HEK293T (cell line): ENCODE measurements at regions not wholly inside any gene's neighbourhood (a gene's known extent, or its start where the extent isn't known, plus 50 kb on each side); places are given as distances from the start of the nearest gene placed in this dataset.

Source experiments
- CTCF ChIA-PET: fragments of 350-600 bp; formaldehyde crosslinking; extraction: SDS; loops from one replicate; lab custom pipeline; 2021; ENCODE audit warnings: antibody characterized with exemption, inconsistent platforms; lab: Yijun Ruan, JAX
- POLR2A ChIA-PET: fragments of 350-600 bp; formaldehyde crosslinking; extraction: SDS; loops from one replicate; lab custom pipeline; 2020; ENCODE audit warnings: antibody characterized with exemption, inconsistent platforms; lab: Yijun Ruan, JAX
- DNase-seq: peaks from one replicate; pipeline ENCODE4 v3.0.0; 2012; ENCODE audit warnings: mixed read lengths; ENCODE audit errors: extremely low spot score
- ARNT ChIP-seq: fragments of 450-650 bp; IDR thresholded peaks from 2 replicates; pipeline ENCODE4 v1.6.1; 2017; ENCODE audit warnings: mild to moderate bottlenecking
- BHLHE40 ChIP-seq: fragments of 450-650 bp; IDR thresholded peaks from 2 replicates; pipeline ENCODE4 v1.6.1; 2016; ENCODE audit warnings: mild to moderate bottlenecking, moderate library complexity, borderline replicate concordance
- CTBP1 ChIP-seq: fragments of 450-650 bp; IDR thresholded peaks from 2 replicates; pipeline ENCODE4 v1.6.1; 2016; ENCODE audit warnings: borderline replicate concordance
- ELF4 ChIP-seq: fragments of 450-650 bp; IDR thresholded peaks from 2 replicates; pipeline ENCODE4 v1.6.1; 2017; ENCODE audit warnings: antibody characterized with exemption
- FOXA1 ChIP-seq: fragments of 450-650 bp; IDR thresholded peaks from 2 replicates; pipeline ENCODE4 v1.6.1; 2016; ENCODE audit warnings: mild to moderate bottlenecking
- FOXK2 ChIP-seq: fragments of 450-650 bp; IDR thresholded peaks from 2 replicates; pipeline ENCODE4 v1.6.1; 2016; ENCODE audit warnings: mild to moderate bottlenecking
- FOXM1 ChIP-seq: fragments of 450-650 bp; IDR thresholded peaks from 2 replicates; pipeline ENCODE4 v1.6.1; 2017; ENCODE audit warnings: mild to moderate bottlenecking, borderline replicate concordance
- HDGF ChIP-seq: fragments of 450-650 bp; IDR thresholded peaks from 2 replicates; pipeline ENCODE4 v1.6.1; 2017; ENCODE audit warnings: antibody characterized with exemption, borderline replicate concordance
- L3MBTL2 ChIP-seq: fragments of 450-650 bp; conservative IDR thresholded peaks from 2 replicates; pipeline ENCODE4 v1.6.1; 2016; ENCODE audit warnings: mild to moderate bottlenecking
- LEF1 ChIP-seq: fragments of 450-650 bp; IDR thresholded peaks from 2 replicates; pipeline ENCODE4 v1.6.1; 2017; ENCODE audit warnings: mild to moderate bottlenecking, borderline replicate concordance
- NFRKB ChIP-seq: fragments of 450-650 bp; IDR thresholded peaks from 2 replicates; pipeline ENCODE4 v1.6.1; 2016; ENCODE audit warnings: mild to moderate bottlenecking, moderate library complexity
- SP1 ChIP-seq: fragments of 450-650 bp; IDR thresholded peaks from 2 replicates; pipeline ENCODE4 v1.6.1; 2017
- SUZ12 ChIP-seq: fragments of 450-650 bp; IDR thresholded peaks from 2 replicates; pipeline ENCODE4 v1.6.1; 2016; ENCODE audit warnings: mild to moderate bottlenecking
- TARDBP ChIP-seq: fragments of 450-650 bp; IDR thresholded peaks from 2 replicates; pipeline ENCODE4 v1.6.1; 2016
- ZNF384 ChIP-seq: fragments of 450-650 bp; IDR thresholded peaks from 2 replicates; pipeline ENCODE4 v1.6.1; 2016
- TF ChIP-seq, protein P1 (sequence below): fragments of 450-650 bp; IDR thresholded peaks from 2 replicates; pipeline ENCODE4 v1.6.1; 2016

DNA sequence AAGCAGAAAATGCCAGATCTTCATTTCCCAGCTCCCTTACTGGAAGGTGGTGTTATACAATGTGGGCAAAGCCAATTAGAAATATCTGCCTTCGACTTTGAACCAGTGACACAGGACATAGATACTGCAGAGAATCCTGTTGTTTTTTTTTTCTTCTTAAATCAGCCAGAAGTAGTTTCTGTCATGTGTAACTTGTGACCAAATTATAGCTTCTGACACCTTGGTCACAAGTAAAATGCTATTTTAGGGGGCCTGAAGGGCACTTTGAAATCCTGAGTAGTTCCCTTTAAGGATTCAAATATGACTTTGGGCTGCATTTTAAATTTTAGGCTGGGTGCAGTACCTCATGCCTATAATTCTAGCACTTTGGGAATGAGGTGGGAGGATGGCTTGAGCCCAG, 89.0 kb upstream of the TLK1 start:
- POLR2A ChIA-PET: no interaction called here
- CTCF ChIA-PET: no interaction called here
- TF ChIP-seq, protein P1, sequence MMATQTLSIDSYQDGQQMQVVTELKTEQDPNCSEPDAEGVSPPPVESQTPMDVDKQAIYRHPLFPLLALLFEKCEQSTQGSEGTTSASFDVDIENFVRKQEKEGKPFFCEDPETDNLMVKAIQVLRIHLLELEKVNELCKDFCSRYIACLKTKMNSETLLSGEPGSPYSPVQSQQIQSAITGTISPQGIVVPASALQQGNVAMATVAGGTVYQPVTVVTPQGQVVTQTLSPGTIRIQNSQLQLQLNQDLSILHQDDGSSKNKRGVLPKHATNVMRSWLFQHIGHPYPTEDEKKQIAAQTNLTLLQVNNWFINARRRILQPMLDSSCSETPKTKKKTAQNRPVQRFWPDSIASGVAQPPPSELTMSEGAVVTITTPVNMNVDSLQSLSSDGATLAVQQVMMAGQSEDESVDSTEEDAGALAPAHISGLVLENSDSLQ: no peak
- TF ChIP-seq ZNF384 (no peak), LEF1 (no peak), HDGF (no peak)

DNA sequence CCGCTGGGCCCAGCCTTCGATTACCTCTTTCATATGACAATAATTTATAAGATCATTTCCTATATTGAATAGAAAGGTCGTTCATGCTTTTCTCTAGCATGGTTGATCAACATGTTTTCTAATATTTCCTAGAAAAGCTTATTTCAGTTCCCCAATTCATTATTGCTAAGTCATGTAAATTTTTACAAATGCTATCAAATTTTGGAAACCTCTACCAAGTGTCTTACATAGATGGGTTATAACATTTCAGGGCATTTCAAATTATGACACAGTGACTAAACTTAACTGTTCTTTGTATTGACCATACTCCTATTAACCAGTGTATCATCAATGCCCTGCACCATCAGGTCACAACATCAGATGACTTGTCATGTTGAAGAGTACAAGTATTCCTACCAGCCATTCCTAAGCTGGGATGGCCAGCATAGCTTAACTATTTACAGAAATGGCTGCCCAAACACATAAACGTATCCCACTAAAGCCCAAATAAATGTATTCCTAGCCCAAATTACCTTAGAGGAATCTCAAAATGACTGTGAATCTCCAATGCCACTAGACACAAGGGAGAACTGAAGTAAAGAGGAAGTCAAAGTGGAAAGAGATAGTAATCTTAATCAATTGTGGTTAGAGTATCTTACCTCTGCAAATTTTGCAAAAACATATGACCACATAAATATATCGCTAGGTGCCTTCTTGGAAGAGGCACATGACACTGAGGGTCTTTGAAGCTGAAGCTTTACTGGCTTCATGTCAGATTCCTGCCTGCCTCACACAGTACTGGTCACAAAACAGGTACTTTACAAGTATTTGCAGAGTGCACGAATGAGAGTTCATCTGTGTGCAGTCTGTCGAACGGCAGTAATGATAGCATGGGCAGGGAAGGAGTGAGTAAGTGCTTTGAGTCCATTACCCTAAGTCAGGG, 87.3 kb upstream of the TLK1 start:
- POLR2A ChIA-PET: no interaction called here
- no peak for DNase-seq
- CTCF ChIA-PET: no interaction called here
- no peak for TF ChIP-seq SP1
- TF ChIP-seq, protein P1: no peak

More for the DNA sequence above, 89.0 kb upstream of the TLK1 start:
- no peak for DNase-seq

DNA sequence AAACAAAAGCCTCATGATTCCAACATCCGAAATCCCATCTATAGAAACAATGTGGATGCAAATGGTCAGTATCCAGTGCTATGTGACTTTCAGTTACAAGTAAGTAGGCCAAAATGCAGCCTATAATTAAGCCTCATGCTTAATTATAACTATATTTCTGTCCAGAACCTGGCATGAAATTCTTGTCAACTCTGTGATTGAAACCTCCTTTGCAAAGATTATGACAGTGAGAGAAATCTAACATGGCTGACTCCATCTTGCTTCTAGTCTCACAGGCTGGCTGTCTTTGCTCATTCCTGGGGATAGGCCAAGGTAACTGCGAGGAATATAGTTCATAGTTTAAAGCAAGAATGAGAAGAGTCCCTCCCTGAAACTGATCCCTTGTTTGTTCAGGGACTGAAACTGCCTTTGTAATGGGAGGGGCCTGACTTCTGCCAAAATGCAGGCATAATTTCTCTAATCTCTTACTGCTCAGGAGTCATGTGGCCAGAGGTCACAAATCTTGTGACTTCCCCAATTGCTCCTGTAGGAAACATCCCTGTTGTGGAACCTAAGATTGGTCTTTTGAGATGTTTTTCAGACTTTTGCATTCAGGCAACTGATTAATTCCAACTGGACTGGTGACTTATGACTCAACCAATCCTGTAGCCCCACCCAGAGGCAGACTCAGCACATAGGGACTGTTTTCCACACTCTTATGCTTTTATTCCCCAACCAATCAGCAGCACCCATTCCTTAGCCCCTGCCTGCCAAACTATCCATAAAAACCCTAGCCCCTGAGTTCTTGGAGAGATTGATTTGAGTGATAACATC, 84.5 kb upstream of the TLK1 start:
- DNase-seq: no peak
- ChIA-PET POLR2A (no interaction called here), CTCF (interaction anchor here (0.6 kb wide), 1 partner anchor 958 kb away, joined by 3 read pairs; no protein-coding TSS in a partner anchor)

DNA sequence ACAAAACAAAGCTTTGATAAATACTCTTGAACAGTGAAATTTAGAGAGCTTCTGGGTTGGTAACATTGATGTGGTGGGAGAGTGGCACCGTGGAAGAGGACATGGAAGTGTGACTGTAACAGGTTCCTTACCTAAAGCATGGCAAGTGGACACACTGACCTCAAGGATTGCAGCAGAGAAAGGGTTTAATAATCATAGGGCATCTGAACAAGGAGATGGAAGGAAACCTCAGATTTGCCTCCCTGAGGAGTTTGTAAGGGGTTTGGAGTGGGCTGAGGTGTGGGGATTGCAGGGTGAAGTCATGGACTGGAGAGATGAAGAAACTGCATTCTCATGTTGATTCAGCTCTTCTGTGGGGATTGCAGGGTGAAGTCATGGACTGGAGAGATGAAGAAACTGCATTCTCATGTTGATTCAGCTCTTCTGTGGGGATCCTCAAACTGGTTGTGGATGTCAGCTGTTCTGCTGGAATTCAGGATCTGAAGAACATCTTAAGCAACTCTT, 83.8 kb upstream of the TLK1 start:
- TF ChIP-seq FOXK2: no peak
- no peak for TF ChIP-seq HDGF
- TF ChIP-seq ZNF384: no peak
- TF ChIP-seq NFRKB: no peak
- TF ChIP-seq, protein P1: no peak
- no peak for TF ChIP-seq FOXA1
- no peak for TF ChIP-seq BHLHE40
- TF ChIP-seq LEF1: no peak
- TF ChIP-seq FOXM1: no peak
- no peak for TF ChIP-seq SUZ12
- TF ChIP-seq ARNT: no peak
- TF ChIP-seq ELF4: no peak
- no peak for TF ChIP-seq SP1
- TF ChIP-seq L3MBTL2: no peak
- TF ChIP-seq CTBP1: no peak
- TF ChIP-seq TARDBP: no peak
- POLR2A ChIA-PET: no interaction called here
- CTCF ChIA-PET: no interaction called here
- DNase-seq: no peak

More for the DNA sequence above, 84.5 kb upstream of the TLK1 start:
- TF ChIP-seq ZNF384: no peak
- no peak for TF ChIP-seq BHLHE40
- TF ChIP-seq FOXA1: no peak
- TF ChIP-seq HDGF: no peak
- no peak for TF ChIP-seq ARNT
- TF ChIP-seq ELF4: no peak
- TF ChIP-seq SP1: no peak
- TF ChIP-seq FOXK2: no peak
- TF ChIP-seq NFRKB: no peak
- TF ChIP-seq L3MBTL2: no peak
- no peak for TF ChIP-seq FOXM1
- TF ChIP-seq SUZ12: no peak
- TF ChIP-seq, protein P1: no peak
- no peak for TF ChIP-seq TARDBP
- TF ChIP-seq CTBP1: no peak
- no peak for TF ChIP-seq LEF1

DNA sequence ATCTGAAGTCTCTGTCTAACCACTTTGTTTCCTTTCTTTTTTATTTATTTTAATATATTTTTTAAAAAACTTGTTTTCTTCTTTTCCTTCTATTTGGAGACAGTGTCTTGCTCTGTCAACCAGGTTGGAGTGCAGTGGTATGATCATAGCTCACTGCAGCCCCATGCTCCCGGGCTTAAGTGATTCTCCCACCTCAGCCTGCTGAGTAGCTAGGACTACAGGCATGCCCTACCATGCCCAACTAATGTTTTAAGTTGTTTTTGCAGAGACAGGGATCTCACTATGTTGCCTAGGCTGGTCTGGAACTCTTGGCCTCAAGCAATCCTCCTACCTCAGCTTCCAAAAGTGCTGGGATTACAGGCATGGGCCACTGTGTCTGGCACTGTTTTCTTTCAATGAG, 81.1 kb upstream of the TLK1 start:
- POLR2A ChIA-PET: interaction anchor here (0.6 kb wide), 1 partner anchor 95 kb away, joined by 4 read pairs; no protein-coding TSS in a partner anchor
- TF ChIP-seq, protein P1: no peak
- TF ChIP-seq ARNT (no peak), NFRKB (no peak), FOXM1 (no peak), TARDBP (no peak), HDGF (no peak), BHLHE40 (no peak), FOXK2 (no peak)
- CTCF ChIA-PET: no interaction called here
- no peak for DNase-seq
